NOMO-1 treated with DMSO at 0.1 percent for 48 hours (cell line): ENCODE measurements at regions not wholly inside any gene's neighbourhood (a gene's known extent, or its start where the extent isn't known, plus 50 kb on each side); places are given as distances from the start of the nearest gene placed in this dataset.

Experiments used
- DNase-seq: peaks from one replicate; lab custom pipeline; 2025; ENCODE audit not compliant: unreplicated experiment; lab: John Stamatoyannopoulos, UW

GRCh38 chr16:13856398-13856797, 63.6 kb upstream of the ERCC4 start:
- no peak for DNase-seq

GRCh38 chr16:13856811-13857511, 63.0 kb upstream of the ERCC4 start:
- no peak for DNase-seq

- no peak for DNase-seq
Observed at GRCh38 chr16:13858873-13859580, 60.9 kb upstream of the ERCC4 start.

GRCh38 chr16:13863075-13863765, 56.7 kb upstream of the ERCC4 start:
- no peak for DNase-seq

DNA sequence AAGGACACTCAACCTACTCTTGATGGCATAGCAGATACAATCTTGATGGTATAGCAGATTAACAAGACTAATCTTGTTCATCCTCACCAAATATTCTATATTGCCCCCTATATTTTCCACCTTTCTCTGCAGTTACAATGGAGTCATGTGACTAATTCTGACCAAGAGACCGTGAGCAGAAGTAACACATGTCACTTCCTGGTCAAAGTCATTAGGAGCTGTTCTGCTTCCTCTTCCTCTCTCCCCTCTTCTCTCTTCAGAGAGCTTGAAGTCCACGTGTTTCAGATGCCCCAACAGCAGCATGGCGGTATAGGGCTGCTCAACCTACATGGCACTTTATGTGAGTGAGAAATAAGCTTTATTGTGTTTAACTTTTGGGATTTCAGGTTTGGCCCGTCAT, 55.3 kb upstream of the ERCC4 start:
- peak; percentile 72 for DNase-seq

GRCh38 chr16:13866073-13866472, 53.9 kb upstream of the ERCC4 start:
- peak; percentile 2 for DNase-seq
